IPS-18c (cell line): ENCODE measurements at regions not wholly inside any gene's neighbourhood (a gene's known extent, or its start where the extent isn't known, plus 50 kb on each side); places are given as distances from the start of the nearest gene placed in this dataset.

Experiments used
- H3K4me3 ChIP-seq: 2 replicates; pipeline ENCODE4 v1.7.0; 2013; ENCODE audit warnings: low read depth, mild to moderate bottlenecking, low read length, moderate library complexity; ENCODE audit not compliant: insufficient read depth
- H3K9me3 ChIP-seq: one replicate; pipeline ENCODE4 v1.6.1; 2013; ENCODE audit warnings: mild to moderate bottlenecking, low read length, moderate library complexity; ENCODE audit not compliant: control insufficient read depth, insufficient read depth

- peaks cover 2% of the 10 kb centered on the region for H3K9me3 ChIP-seq
- no peak overlapping the region for H3K4me3 ChIP-seq
Observed at GRCh38 chr1:37123276-37124115, 89.2 kb upstream of the GRIK3 start.

DNA sequence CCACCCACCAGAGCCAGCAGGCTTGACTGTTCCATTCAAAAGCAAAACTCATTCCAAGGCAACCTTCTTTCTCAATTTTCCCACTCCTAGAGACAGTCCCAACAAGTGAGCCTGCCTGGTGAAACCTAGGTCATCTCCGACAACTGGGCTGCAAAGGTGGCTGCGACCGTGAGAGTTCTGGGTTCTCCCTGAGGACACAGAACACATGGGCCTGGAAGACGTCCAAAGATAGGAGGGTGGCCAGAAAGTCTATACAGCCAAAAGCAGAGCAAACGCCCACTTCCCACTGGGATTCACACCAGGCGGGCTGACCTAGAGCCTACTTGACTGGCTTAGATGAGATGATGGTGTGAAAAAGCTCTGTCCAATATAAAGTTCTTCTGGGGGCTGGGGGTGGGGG, 90.2 kb upstream of the GRIK3 start:
- Histone ChIP-seq H3K9me3 (peaks cover 2% of the 10 kb centered on the region), H3K4me3 (no peak overlapping the region)

- Histone ChIP-seq H3K9me3 (peaks cover 2% of the 10 kb centered on the region), H3K4me3 (no peak overlapping the region)
Observed at GRCh38 chr1:37125295-37125694, 91.0 kb upstream of the GRIK3 start.

DNA sequence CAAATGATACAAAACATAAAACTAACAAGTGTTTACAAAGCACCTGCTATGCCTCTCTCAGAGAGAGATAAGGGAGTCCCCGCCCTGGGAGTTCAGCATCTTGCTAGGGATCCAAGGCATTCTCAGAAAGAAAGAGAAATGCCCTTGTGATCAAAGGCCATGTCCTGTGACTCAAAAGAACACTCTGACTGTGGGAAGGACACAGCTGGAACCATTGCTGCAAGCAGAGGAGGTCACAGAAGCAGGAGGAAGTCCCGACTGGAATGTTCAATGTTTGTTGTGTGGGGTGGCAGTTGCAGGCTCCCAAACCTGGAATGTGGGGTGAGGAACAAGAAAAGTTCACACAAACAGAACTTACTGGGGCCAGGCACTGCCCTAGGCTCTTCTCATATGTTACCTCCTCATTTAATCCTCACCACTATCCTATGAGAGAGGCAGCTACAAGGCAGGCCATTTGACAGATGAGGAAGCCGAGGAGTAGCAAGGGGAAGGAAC, 93.0 kb upstream of the GRIK3 start:
- peaks cover 2% of the 10 kb centered on the region for H3K9me3 ChIP-seq
- no peak overlapping the region for H3K4me3 ChIP-seq

GRCh38 chr1:37128091-37128490, 93.8 kb upstream of the GRIK3 start:
- H3K9me3 ChIP-seq = peaks cover 2% of the 10 kb centered on the region

GRCh38 chr1:37130221-37130948, 96.1 kb upstream of the GRIK3 start:
- H3K4me3 ChIP-seq = no peak overlapping the region
- no peaks in the 10 kb centered on the region for H3K9me3 ChIP-seq

More at GRCh38 chr1:37128091-37128490, 93.8 kb upstream of the GRIK3 start:
- H3K4me3 ChIP-seq = no peak overlapping the region

DNA sequence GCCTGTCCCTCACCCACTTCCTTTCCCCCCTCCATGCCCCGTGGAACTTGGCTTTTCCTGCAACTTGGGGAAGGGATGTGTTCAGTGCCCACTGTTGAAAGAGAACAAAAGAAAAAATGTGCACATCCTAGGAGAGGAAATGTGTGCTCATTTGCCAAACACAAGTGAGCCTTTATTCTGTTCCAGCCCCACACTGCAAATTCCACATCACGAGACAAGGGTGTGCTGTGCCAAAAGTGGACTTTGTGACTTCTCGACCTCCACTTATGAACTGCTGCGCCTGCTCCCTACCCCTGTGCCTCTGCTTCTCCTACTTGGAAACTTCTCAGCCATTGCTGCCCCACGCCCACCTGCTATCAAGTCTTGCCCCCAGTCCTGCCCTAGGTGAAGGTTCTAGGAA, 97.0 kb upstream of the GRIK3 start:
- no peaks in the 10 kb centered on the region for H3K9me3 ChIP-seq

GRCh38 chr1:37133276-37134145, 99.2 kb upstream of the GRIK3 start:
- no peak overlapping the region for H3K4me3 ChIP-seq
- peaks cover 2% of the 10 kb centered on the region for H3K9me3 ChIP-seq

More for the DNA sequence above, 97.0 kb upstream of the GRIK3 start:
- H3K4me3 ChIP-seq = no peak overlapping the region

DNA sequence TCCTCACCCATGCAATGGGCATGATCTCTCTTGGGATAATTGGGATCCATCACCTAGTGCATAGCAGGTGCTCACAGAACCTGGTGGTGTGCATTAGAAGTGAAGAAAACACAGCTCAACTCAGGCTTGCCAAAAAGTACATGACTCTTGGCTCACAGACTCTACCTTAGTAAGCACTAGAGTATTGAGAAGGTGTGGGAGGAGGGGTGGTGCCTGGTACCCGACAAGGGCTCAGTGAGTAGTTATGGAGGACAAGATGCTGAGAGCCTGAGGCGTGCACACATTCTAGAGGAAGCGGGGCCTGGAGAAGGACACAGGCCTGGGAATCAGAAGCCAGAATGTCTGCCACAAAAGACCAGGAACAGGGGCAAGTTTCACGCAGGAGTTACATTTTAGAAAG, 100.3 kb upstream of the GRIK3 start:
- H3K9me3 ChIP-seq = peaks cover 2% of the 10 kb centered on the region
- H3K4me3 ChIP-seq = no peak overlapping the region

GRCh38 chr1:37135032-37135431, 100.7 kb upstream of the GRIK3 start:
- H3K4me3 ChIP-seq = no peak overlapping the region
- peaks cover 2% of the 10 kb centered on the region for H3K9me3 ChIP-seq

GRCh38 chr1:37137014-37137413, 102.7 kb upstream of the GRIK3 start:
- peaks cover 2% of the 10 kb centered on the region for H3K9me3 ChIP-seq
- no peak overlapping the region for H3K4me3 ChIP-seq

- H3K4me3 ChIP-seq = no peak overlapping the region
- peaks cover 2% of the 10 kb centered on the region for H3K9me3 ChIP-seq
Observed at GRCh38 chr1:37137601-37138000, 103.3 kb upstream of the GRIK3 start.

- no peak overlapping the region for H3K4me3 ChIP-seq
- no peaks in the 10 kb centered on the region for H3K9me3 ChIP-seq
Observed at GRCh38 chr1:37143800-37144199, 109.5 kb upstream of the GRIK3 start.

GRCh38 chr1:37146071-37146470, 111.8 kb upstream of the GRIK3 start:
- Histone ChIP-seq H3K4me3 (no peak overlapping the region), H3K9me3 (no peaks in the 10 kb centered on the region)

- H3K9me3 ChIP-seq = no peaks in the 10 kb centered on the region
- no peak overlapping the region for H3K4me3 ChIP-seq
Observed at GRCh38 chr1:37147392-37147831, 113.1 kb upstream of the GRIK3 start.

DNA sequence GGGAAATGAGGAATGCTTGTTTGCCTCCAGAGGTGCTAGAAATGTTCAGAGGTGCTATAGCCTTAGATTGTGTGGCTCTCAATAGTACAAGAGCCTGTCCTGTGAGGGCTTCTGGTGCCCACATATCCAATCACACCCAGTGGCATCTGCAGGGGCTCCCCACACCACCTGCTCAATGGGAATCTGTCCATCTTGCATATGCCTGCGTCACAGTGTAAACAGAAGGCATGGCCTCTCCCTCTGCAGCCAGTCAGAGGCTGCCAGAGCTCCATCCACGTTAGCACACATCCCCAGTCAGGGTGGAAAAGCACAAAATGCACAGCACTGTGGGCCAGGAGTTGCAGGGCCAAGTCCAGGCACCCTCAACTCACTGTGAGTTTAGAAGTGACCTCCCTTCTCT, 113.6 kb upstream of the GRIK3 start:
- Histone ChIP-seq H3K9me3 (no peaks in the 10 kb centered on the region), H3K4me3 (no peak overlapping the region)

DNA sequence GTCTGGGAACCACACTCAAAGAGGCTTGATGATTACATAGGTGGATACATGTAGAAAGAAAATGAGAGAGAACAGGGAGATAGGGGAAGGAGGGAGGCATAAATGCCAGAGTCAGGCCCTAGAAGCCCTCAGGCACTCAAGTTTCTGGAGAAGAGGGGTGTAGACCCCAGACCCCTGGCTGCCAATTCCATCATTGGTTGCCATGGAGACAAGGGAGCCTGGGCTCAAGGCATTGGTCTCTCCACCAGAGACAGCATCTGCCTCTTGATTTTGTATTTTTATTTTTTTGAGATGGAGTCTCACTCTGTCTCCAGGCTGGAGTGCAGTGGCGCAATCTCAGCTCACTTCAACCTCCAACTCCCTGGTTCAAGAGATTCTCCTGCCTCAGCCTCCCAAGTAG, 114.3 kb upstream of the GRIK3 start:
- Histone ChIP-seq H3K9me3 (no peaks in the 10 kb centered on the region), H3K4me3 (no peak overlapping the region)
